Liver (tissue), 8 donors: ENCODE measurements at regions not wholly inside any gene's neighbourhood (a gene's known extent, or its start where the extent isn't known, plus 50 kb on each side); places are given as distances from the start of the nearest gene placed in this dataset.
"Not testable (repeated sequence)": the region's sequence is repeated elsewhere in the genome, so short reads cannot be mapped to it uniquely, and the experiment has no call there.

Experiments used
- DNase-seq: peaks from one replicate; pipeline ENCODE4 v3.0.0-alpha.2; 2017; ENCODE audit warnings: low spot score
- H3K27ac ChIP-seq, 2 donors: one replicate each; pipeline ENCODE4 v1.7.0; 2013; ENCODE audit warnings: inconsistent platforms in 2 of 2, low read length in 2 of 2, control low read depth in 1 of 2, low read depth in 1 of 2, mild to moderate bottlenecking in 1 of 2
- H3K27me3 ChIP-seq, 4 donors: one replicate each; pipeline versions ENCODE4 v1.6.1 to v1.7.0; 2013; ENCODE audit warnings: low read length in 3 of 4, inconsistent platforms in 1 of 4, mild to moderate bottlenecking in 1 of 4, moderate library complexity in 1 of 4; ENCODE audit not compliant: control insufficient read depth in 4 of 4, insufficient read depth in 4 of 4
- H3K36me3 ChIP-seq, 4 donors: one replicate each; pipeline versions ENCODE4 v1.6.1 to v1.7.0; 2013; ENCODE audit warnings: low read length in 3 of 4, mild to moderate bottlenecking in 3 of 4, low read depth in 1 of 4, moderate library complexity in 1 of 4; ENCODE audit not compliant: control insufficient read depth in 4 of 4, insufficient read depth in 3 of 4
- H3K4me1 ChIP-seq, 4 donors: one replicate each; pipeline versions ENCODE4 v1.6.1 to v1.7.0; 2013; ENCODE audit warnings: low read length in 3 of 4, mild to moderate bottlenecking in 3 of 4, moderate library complexity in 1 of 4; ENCODE audit not compliant: control insufficient read depth in 4 of 4, insufficient read depth in 4 of 4
- H3K4me3 ChIP-seq, 3 donors: one replicate each; pipeline versions ENCODE4 v1.6.1 to v1.7.0; 2013; ENCODE audit warnings: low read length in 3 of 3, control low read depth in 1 of 3, low read depth in 1 of 3, mild to moderate bottlenecking in 1 of 3
- H3K9ac ChIP-seq, 2 donors: one replicate each; pipeline ENCODE4 v1.7.0; 2013; ENCODE audit warnings: low read length in 2 of 2, mild to moderate bottlenecking in 2 of 2, moderate library complexity in 2 of 2, control low read depth in 1 of 2, low read depth in 1 of 2
- H3K9me3 ChIP-seq, 4 donors: one replicate each; pipeline versions ENCODE4 v1.6.1 to v1.7.0; 2013; ENCODE audit warnings: low read length in 3 of 4; ENCODE audit not compliant: control insufficient read depth in 4 of 4
- CTCF ChIP-seq: fragments of 150-350 bp; IDR thresholded peaks from 2 replicates; pipeline ENCODE4 v1.5.1; 2017; ENCODE audit warnings: improper control_type of control experiment, low read depth, low read length; ENCODE audit not compliant: missing input control
- EGR1 ChIP-seq, 2 donors: IDR thresholded peaks; 2 replicates each; pipeline ENCODE4 v1.6.1; 2016 to 2018; ENCODE audit warnings: antibody characterized with exemption in 2 of 2, low read depth in 2 of 2
- FOXA1 ChIP-seq: IDR thresholded peaks from 2 replicates; pipeline ENCODE4 v1.6.1; 2016; ENCODE audit warnings: antibody characterized with exemption
- FOXA2 ChIP-seq: IDR thresholded peaks from 2 replicates; pipeline ENCODE4 v1.6.1; 2016; ENCODE audit warnings: antibody characterized with exemption
- GABPA ChIP-seq, 2 donors: IDR thresholded peaks in 1 of 2; conservative IDR thresholded peaks in 1 of 2; 2 replicates each; pipeline ENCODE4 v1.6.1; 2016; ENCODE audit warnings: antibody characterized with exemption in 2 of 2, mild to moderate bottlenecking in 1 of 2, moderate library complexity in 1 of 2
- HNF4A ChIP-seq, 2 donors: conservative IDR thresholded peaks; 2 replicates each; pipeline ENCODE4 v1.6.1; 2016; ENCODE audit warnings: antibody characterized with exemption in 2 of 2, mild to moderate bottlenecking in 2 of 2
- HNF4G ChIP-seq: IDR thresholded peaks from 2 replicates; pipeline ENCODE4 v1.6.1; 2016; ENCODE audit warnings: antibody characterized with exemption
- JUND ChIP-seq, 2 donors: IDR thresholded peaks; 2 replicates each; pipeline ENCODE4 v1.6.1; 2016; ENCODE audit warnings: antibody characterized with exemption in 2 of 2
- MAX ChIP-seq: IDR thresholded peaks from 2 replicates; pipeline ENCODE4 v1.6.1; 2016; ENCODE audit warnings: antibody characterized with exemption
- NR2F2 ChIP-seq: IDR thresholded peaks from 2 replicates; pipeline ENCODE4 v1.6.1; 2016; ENCODE audit warnings: antibody characterized with exemption
- RAD21 ChIP-seq, 2 donors: IDR thresholded peaks; 2 replicates each; pipeline ENCODE4 v1.6.1; 2016; ENCODE audit warnings: antibody characterized with exemption in 2 of 2, mild to moderate bottlenecking in 2 of 2
- REST ChIP-seq: IDR thresholded peaks from 2 replicates; pipeline ENCODE4 v1.6.1; 2016; ENCODE audit warnings: antibody characterized with exemption, mild to moderate bottlenecking
- RXRA ChIP-seq, 2 donors: IDR thresholded peaks; 2 replicates each; pipeline ENCODE4 v1.6.1; 2017 to 2018; ENCODE audit warnings: antibody characterized with exemption in 2 of 2, mild to moderate bottlenecking in 1 of 2
- SP1 ChIP-seq: IDR thresholded peaks from 2 replicates; pipeline ENCODE4 v1.6.1; 2018; ENCODE audit warnings: antibody characterized with exemption, mild to moderate bottlenecking
- TAF1 ChIP-seq: conservative IDR thresholded peaks from 2 replicates; pipeline ENCODE4 v1.6.1; 2016; ENCODE audit warnings: antibody characterized with exemption, mild to moderate bottlenecking
- YY1 ChIP-seq: IDR thresholded peaks from 2 replicates; pipeline ENCODE4 v1.6.1; 2016; ENCODE audit warnings: antibody characterized with exemption, mild to moderate bottlenecking
- WGBS: extraction: QIAGEN DNeasy Blood & Tissue Kit; methylation state at CpG from one replicate; pipeline ENCODE4 v1.1.7; 2013; 5-methylcytosine and 5-hydroxymethylcytosine counted together
- TF ChIP-seq, protein P1 (sequence below): IDR thresholded peaks from 2 replicates; pipeline ENCODE4 v1.6.1; 2016; ENCODE audit warnings: antibody characterized with exemption
- TF ChIP-seq, protein P2 (sequence below): IDR thresholded peaks from 2 replicates; pipeline ENCODE4 v1.6.1; 2016; ENCODE audit warnings: antibody characterized with exemption
- donor health status: healthy.
- donor health status: healthy.
- donor health status: healthy.
- donor health status: healthy.
- donor health status: healthy.

DNA sequence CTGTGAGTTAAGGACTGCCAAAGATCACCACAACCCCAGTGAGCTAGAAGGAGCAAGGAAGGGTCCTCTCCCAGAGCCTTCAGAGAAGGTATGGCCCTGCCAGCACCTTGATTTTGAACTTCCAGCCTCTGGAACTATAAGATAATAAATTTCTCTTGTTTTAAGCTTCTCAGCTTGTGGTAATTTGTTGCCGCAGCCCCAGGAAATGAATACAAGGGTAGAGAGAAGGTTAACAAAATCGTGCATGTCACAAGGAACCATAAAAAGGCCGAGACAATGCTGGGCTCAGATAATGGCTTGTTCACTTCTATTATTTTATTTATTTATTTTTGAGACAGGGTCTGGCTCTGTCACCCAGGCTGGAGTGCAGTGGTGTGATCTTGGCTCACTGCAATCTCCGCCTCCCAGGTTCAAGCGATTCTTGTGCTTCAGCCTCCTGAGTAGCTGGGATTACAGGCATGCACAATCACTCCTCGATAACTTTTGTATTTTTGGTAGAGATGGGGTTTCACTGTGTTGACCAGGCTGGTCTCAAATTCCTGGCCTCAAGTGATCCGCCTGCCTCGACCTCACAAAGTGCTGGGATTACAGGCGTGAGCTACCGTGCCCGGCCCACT lies 71.5 kb downstream of the WSB1 start:
- H3K36me3 ChIP-seq, H3K9me3 ChIP-seq, DNase-seq, H3K4me1 ChIP-seq, H3K27me3 ChIP-seq, H3K4me3 ChIP-seq, H3K27ac ChIP-seq, H3K9ac ChIP-seq: not testable (repeated sequence)
- WGBS = 94% methylated on average over 11 of the region's 11 CpGs

- no peak overlapping the region for H3K4me3 ChIP-seq
- 85% methylated on average over 5 of the region's 5 CpGs for WGBS
- no peak for DNase-seq
- peaks cover 0 to 7% (median 5%) of the 10 kb centered on the region in 4 donors for H3K4me1 ChIP-seq
- TF ChIP-seq JUND (IDR thresholded peaks at IDR 0.05) = no peak
- TF ChIP-seq HNF4A (conservative IDR thresholded peaks at IDR 0.05) = no peak
- TF ChIP-seq HNF4G = no peak
- no peak for TF ChIP-seq RXRA (IDR thresholded peaks at IDR 0.05)
- no peak for TF ChIP-seq NR2F2
- no peak for TF ChIP-seq FOXA1
- TF ChIP-seq, protein P1, sequence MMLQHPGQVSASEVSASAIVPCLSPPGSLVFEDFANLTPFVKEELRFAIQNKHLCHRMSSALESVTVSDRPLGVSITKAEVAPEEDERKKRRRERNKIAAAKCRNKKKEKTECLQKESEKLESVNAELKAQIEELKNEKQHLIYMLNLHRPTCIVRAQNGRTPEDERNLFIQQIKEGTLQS = no peak
- TF ChIP-seq FOXA2 = no peak
- no peak for TF ChIP-seq GABPA (IDR thresholded peaks at IDR 0.05 in 1 of 2, conservative IDR thresholded peaks at IDR 0.05 in 1 of 2)
- no peak for TF ChIP-seq RAD21 (IDR thresholded peaks at IDR 0.05)
- no peak for TF ChIP-seq TAF1
- TF ChIP-seq SP1 = no peak
- TF ChIP-seq YY1 = no peak
- TF ChIP-seq, protein P2, sequence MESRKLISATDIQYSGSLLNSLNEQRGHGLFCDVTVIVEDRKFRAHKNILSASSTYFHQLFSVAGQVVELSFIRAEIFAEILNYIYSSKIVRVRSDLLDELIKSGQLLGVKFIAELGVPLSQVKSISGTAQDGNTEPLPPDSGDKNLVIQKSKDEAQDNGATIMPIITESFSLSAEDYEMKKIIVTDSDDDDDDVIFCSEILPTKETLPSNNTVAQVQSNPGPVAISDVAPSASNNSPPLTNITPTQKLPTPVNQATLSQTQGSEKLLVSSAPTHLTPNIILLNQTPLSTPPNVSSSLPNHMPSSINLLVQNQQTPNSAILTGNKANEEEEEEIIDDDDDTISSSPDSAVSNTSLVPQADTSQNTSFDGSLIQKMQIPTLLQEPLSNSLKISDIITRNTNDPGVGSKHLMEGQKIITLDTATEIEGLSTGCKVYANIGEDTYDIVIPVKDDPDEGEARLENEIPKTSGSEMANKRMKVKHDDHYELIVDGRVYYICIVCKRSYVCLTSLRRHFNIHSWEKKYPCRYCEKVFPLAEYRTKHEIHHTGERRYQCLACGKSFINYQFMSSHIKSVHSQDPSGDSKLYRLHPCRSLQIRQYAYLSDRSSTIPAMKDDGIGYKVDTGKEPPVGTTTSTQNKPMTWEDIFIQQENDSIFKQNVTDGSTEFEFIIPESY = no peak
- no peak for TF ChIP-seq EGR1 (IDR thresholded peaks at IDR 0.05; ENCODE audit: low read depth in 2 of 2)
- TF ChIP-seq REST = no peak
- no peak for TF ChIP-seq MAX
- no peak for TF ChIP-seq CTCF
- no peak overlapping the region for H3K27ac ChIP-seq
- H3K36me3 ChIP-seq = no peaks in the 10 kb centered on the region
- no peak overlapping the region for H3K9ac ChIP-seq
- no peaks in the 10 kb centered on the region for H3K27me3 ChIP-seq
- no peaks in the 10 kb centered on the region for H3K9me3 ChIP-seq
Measured at GRCh38 chr17:27366437-27366836, 72.5 kb downstream of the WSB1 start.
